SK-N-MC (cell line): ENCODE measurements at regions not wholly inside any gene's neighbourhood (a gene's known extent, or its start where the extent isn't known, plus 50 kb on each side); places are given as distances from the start of the nearest gene placed in this dataset.

Experiments used
- EZH2 ChIP-seq: fragments of 200-600 bp; sonication (generic); IDR thresholded peaks from one replicate; pipeline ENCODE4 v1.6.1; 2017; ENCODE audit warnings: antibody characterized with exemption
- POLR2AphosphoS5 ChIP-seq: IDR thresholded peaks from 2 replicates; pipeline ENCODE4 v1.6.1; 2012; ENCODE audit warnings: mild to moderate bottlenecking, low read depth, low read length, borderline replicate concordance

DNA sequence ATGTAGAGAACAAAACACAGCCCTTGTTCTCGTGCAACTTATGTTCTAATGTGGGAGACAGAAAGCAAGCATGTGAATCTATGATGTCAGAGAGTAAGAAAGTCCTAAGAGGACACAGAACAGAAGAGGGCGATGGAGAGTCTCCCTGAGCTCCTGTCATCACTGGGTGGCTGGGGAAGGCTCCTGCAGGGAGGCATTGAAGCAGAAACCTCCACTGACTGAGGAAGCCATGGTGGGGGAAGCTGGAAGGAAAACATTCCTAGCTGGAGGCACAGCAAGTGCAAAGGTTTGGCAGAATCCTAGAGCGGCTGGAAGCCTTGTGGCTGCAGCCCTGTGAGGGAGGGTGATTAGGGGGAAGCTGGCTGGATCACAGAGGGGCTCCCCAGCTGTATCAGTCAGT, 248.0 kb downstream of the CDH26 start:
- TF ChIP-seq POLR2AphosphoS5 (no peak), EZH2 (no peak)
